Testis (tissue), 2 donors: ENCODE measurements at regions not wholly inside any gene's neighbourhood (a gene's known extent, or its start where the extent isn't known, plus 50 kb on each side); places are given as distances from the start of the nearest gene placed in this dataset.

Source experiments
- CTCF ChIP-seq, 3 experiments: fragments of 450-650 bp in 2 of 3; fragments of 200-600 bp in 1 of 3; sonication (generic) in 1 of 3; IDR thresholded peaks; one replicate each; pipeline ENCODE4 v1.5.1; 2016 to 2019; ENCODE audit warnings: antibody characterized with exemption in 3 of 3, mild to moderate bottlenecking in 2 of 3, moderate library complexity in 1 of 3
- POLR2A ChIP-seq: fragments of 450-650 bp; IDR thresholded peaks from one replicate; pipeline ENCODE4 v1.6.1; 2017; ENCODE audit warnings: antibody characterized with exemption, mild to moderate bottlenecking, moderate library complexity

- TF ChIP-seq CTCF (IDR thresholded peaks at IDR 0.05) (no peak), POLR2A (no peak)
These were observed 550.1 kb upstream of the PSMD7 start for GRCh38 chr16:73746554-73746953.
